GM19324 (cell line): ENCODE measurements at regions not wholly inside any gene's neighbourhood (a gene's known extent, or its start where the extent isn't known, plus 50 kb on each side); places are given as distances from the start of the nearest gene placed in this dataset.
"Not testable (repeated sequence)": the region's sequence is repeated elsewhere in the genome, so short reads cannot be mapped to it uniquely, and the experiment has no call there.

Source experiments
- ATAC-seq: cut with Tn5 transposase; IDR thresholded peaks from one replicate; pipeline ENCODE4 v1.9.1; 2021; ENCODE audit warnings: mild to moderate bottlenecking, moderate library complexity; ENCODE audit not compliant: unreplicated experiment, low FRiP score

DNA sequence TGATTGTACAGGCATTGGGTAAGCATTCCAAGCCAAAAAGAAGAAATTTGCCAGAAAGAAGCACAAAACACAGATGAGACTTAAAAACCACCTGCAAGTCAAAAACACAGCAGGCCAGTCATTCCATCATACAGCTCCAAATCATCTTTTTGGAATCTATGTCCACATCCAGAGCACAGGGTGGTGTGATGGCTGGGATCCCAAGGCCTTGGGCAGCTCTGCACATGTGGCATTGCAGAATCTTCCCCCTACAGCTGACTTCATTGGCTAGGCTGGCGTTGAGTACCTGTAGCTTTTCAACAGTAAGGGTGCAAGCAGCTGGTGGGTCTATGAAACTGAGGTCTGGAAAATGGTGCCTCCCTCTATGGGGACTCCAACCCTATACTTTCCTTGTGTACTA, 236.7 kb downstream of the CWH43 start:
- not testable (repeated sequence) for ATAC-seq

DNA sequence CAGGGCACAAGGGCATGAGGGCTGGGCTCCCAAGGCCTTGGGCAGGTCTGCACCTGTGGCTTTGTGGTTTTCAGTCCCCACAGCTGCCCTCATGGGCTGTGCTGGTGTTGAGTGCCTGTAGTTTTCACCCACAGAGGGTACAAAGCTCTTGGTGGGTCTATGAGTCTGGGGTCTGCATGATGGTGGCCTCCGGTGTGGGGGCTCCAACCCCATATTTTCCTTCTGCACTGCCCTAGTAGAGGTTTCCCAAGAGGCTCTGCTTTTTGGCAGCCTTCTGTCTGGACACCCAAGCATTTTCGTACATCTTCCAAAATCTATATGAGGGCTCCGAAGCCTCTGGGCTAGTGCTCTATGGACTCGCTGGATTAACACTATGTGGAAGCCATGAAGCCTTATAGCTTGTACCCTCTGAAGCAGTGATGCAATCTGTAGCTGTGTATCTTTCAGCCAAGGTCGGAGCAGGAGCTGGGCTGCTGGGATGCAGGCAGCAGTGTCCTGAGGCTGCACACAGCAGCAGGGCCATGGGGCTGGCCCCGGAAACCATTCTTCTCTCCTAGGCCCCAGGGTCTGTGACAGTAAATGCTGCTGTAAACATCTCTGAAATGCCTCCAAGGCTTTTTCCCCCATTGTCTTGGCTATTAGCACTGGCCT, 240.3 kb downstream of the CWH43 start:
- not testable (repeated sequence) for ATAC-seq

- ATAC-seq = not testable (repeated sequence)
These were observed 241.9 kb downstream of the CWH43 start for GRCh38 chr4:49227941-49228340.

- ATAC-seq = not testable (repeated sequence)
These were observed 243.2 kb downstream of the CWH43 start for GRCh38 chr4:49229243-49229642.

- not testable (repeated sequence) for ATAC-seq
These were observed 243.6 kb downstream of the CWH43 start for GRCh38 chr4:49229713-49230112.

DNA sequence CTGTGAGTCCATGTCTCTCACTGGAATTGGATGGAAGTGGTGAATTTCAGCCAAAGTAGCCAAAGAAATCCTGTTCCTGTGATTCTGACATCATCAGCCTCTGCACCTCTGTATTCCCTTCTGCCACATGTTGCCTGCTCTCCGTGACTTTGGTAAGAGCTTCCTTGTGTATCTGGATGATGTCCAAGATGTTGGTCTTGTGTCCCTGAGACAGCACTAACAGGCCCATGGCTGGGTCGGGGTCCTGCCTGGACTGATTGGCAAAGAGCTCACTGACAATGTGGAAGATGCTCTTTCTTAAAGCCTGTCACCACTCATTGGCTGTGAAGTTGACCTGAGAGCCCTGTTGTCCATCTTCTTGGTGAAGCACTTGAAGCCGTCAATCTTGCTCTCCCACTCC, 247.3 kb downstream of the CWH43 start:
- not testable (repeated sequence) for ATAC-seq

DNA sequence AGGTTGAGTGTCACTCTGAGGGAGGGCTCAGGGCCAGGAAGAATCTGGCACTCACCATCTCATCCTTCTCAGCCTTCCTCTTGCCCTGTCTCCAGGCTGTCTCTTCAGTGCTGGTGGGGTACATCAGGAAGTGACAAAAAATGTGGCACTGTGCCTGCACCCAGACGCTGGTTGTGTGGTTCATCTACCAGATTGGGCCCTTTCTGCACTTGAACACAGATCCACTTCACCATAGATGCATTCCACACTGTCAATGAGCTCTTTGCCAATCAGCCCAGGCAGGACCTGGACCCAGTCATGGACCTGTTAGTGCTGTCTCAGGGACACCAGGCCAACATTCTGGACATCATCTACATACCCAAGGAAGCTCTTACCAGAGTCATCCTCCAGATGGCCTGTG, 247.7 kb downstream of the CWH43 start:
- not testable (repeated sequence) for ATAC-seq

- ATAC-seq = not testable (repeated sequence)
These were observed 248.3 kb downstream of the CWH43 start for GRCh38 chr4:49234382-49234781.

- ATAC-seq = not testable (repeated sequence)
These were observed 249.5 kb downstream of the CWH43 start for GRCh38 chr4:49235413-49236160.

- ATAC-seq = not testable (repeated sequence)
These were observed 250.4 kb downstream of the CWH43 start for GRCh38 chr4:49236474-49236873.

DNA sequence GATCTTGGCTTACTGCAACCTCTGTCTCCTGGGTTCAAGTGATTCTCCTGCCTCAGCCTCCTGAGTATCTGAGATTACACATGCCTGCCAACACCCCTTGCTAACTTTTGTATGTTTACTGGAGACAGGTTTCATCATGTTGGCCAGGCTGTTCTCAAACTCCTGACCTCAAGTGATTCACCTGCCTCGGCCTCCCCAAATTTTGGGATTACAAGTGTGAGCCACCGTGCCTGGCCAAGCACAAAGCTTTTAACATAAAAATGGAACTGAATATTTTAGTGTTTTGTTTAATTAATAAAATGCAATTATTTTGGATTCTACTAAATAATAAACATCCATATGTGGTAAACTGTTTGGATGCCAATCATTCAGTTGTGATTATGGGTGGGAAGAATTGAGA, 255.2 kb downstream of the CWH43 start:
- not testable (repeated sequence) for ATAC-seq

- not testable (repeated sequence) for ATAC-seq
These were observed 276.7 kb downstream of the CWH43 start for GRCh38 chr4:49262786-49263185.

- not testable (repeated sequence) for ATAC-seq
These were observed 284.4 kb downstream of the CWH43 start for GRCh38 chr4:49270435-49270834.

GRCh38 chr4:49270912-49271311, 284.8 kb downstream of the CWH43 start:
- not testable (repeated sequence) for ATAC-seq

DNA sequence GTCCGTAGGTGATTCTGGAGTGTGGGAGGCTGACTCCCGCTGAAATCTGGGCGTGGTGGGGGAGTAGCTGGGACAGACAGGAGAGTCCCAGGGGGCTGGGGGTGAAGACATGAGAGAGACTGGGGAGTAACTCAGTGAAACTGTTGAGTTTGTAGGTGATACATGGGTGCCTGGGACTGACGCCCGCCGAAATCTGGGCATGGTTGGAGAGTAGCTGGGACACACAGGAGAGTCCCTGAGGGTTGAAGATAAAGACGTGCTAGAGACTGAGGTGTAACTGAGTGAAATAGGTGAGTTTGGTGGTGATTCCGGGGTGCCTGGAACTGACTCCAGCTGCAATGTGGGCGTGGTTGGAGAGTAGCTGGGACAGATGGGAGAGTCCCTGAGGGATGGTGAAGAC, 299.8 kb downstream of the CWH43 start:
- not testable (repeated sequence) for ATAC-seq

DNA sequence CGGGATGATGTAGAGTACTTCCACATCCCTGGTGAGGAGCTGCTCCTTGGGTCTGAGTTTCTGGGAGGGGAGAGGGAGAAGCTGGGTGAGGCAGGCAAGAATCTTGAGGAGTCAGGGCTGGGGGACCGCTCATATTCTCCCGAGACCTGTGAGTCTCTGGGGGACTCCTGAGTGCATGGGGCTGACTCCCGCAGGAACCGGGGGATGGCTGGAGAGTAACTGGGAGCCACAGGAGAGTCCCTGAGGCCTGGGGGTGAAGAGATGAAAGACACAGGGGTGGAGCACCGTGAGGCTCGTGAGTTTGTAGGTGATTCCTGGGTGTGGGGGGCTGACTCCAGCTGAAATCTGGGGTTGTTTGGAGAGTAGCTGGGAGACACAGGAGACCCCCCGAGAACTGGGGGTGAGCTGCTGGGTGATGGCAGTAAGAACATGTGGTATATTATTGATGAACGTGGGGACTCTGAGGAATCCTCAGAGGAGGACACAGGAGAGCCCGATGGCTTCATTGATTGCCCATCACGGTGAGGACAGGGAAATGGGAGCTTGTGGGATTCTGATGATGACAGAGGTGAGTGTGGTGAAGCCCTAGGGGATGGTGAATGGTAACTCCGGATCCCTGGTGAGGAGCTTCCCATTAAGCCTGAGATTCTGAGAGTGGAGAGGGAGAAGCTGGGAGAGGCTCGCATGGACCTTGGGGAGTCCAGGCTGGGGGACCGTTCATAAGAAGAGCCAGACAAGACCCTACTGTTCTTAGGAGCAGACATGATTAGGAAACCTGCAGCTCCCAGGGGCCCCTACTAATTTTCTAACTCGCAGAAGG, 301.1 kb downstream of the CWH43 start:
- not testable (repeated sequence) for ATAC-seq

DNA sequence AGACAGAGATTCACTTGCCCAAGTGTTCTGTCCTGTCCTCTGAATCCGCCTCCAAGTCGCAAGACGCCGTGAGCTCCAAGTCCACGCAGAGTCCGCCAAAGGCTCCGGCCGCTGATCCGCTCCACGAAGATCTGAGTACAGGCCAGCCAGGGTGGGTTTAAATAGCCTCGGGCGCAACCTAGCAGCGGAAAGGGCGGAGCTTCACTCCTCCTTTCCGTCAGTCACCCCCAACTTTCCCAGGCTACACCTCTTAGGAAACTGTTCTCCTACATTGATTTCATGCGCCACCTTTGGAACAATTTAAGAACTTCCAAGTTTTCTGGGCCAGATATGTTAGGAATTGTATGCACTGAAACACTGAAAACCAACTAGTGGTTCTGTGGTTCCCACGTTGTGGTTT, 301.8 kb downstream of the CWH43 start:
- not testable (repeated sequence) for ATAC-seq

DNA sequence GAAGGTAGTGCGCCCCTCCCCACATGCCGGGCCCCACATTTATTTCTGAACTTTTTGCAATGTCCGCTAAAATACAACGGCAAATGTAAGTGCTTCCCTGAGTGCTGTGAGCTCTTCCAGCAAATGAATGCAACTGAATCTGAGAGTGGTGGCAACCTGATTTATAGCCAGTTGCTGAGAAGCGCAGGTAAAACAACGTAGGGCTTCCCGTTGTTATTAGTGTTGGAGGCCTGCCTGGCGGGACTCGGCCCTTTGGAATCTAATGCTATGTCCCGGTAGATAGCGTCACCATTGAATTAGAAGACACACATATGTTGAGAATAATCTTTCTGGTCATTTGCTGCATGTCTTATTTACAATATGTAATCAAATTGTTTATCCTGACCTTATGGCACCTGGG, 302.7 kb downstream of the CWH43 start:
- ATAC-seq = not testable (repeated sequence)

GRCh38 chr4:49314815-49315214, 328.7 kb downstream of the CWH43 start:
- not testable (repeated sequence) for ATAC-seq

DNA sequence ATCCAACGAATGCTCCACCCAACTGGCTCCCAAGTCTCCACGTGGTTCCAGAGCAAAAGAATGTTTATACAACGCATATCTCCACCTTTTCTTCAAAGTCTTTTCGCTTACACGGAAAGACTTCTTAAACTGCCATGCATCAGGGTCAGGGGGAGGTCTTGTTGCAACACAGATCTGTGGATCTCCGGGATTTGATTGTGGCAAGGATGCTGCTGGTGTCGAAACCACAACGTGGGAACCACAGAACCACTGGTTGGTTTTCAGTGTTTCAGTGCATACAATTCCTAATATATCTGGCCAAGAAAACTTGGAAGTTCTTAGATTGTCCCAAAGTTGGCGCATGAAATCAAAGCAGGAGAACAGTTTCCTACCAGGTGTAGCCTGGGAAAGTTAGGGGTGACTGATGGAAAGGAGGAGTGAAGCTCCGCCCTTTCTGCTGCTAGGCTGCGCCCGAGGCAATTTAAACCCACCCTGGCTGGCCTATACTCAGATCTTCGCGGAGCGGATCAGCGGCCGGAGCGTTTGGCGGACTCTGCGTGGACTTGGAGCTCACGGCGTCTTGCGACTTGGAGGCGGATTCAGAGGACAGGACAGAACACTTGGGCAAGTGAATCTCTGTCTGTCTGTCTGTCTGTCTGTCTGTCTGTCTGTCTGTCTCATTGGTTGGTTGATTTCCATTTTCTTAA, 334.8 kb downstream of the CWH43 start:
- ATAC-seq = not testable (repeated sequence)
